ENCODE measurements at regions not wholly inside any gene's neighbourhood (a gene's known extent, or its start where the extent isn't known, plus 50 kb on each side); places are given as distances from the start of the nearest gene placed in this dataset.

- TF ChIP-seq EP300 (conservative IDR thresholded peaks at IDR 0.05; ENCODE audit: poor library complexity, severe bottlenecking) (no peak), EZH2 (IDR thresholded peaks at IDR 0.05; ENCODE audit: borderline replicate concordance, insufficient read depth, low read length, poor library complexity, severe bottlenecking) (no peak), POLR2AphosphoS5 (IDR thresholded peaks at IDR 0.05) (no peak), CTCF (IDR thresholded peaks at IDR 0.05; ENCODE audit: poor library complexity, severe bottlenecking) (no peak), REST (IDR thresholded peaks at IDR 0.05; ENCODE audit: borderline replicate concordance) (no peak), RAD21 (conservative IDR thresholded peaks at IDR 0.05) (no peak), TAF1 (IDR thresholded peaks at IDR 0.05; ENCODE audit: low read depth) (no peak), SMC3 (conservative IDR thresholded peaks at IDR 0.05; ENCODE audit: poor library complexity) (no peak)
These were observed 124.3 kb upstream of the TSHZ2 start for GRCh38 chr20:52847731-52848359.
